K562 (cell line): ENCODE measurements at regions not wholly inside any gene's neighbourhood (a gene's known extent, or its start where the extent isn't known, plus 50 kb on each side); places are given as distances from the start of the nearest gene placed in this dataset.

Experiments
- ATAC-seq: fragments of 200-7000 bp; cut with Tn5 transposase; 3 replicates; pipeline ENCODE4 v1.9.1; 2020; ENCODE audit warnings: moderate library complexity
- BruUV-seq: library from RNA; stranded (reverse); fragments of 400-500 nt; replicated peaks from 2 replicates; lab custom pipeline; 2021; lab: Mats Ljungman, UMichigan
- CTCF ChIA-PET: fragments of 300-600 bp; formaldehyde crosslinking; extraction: SDS; loops from one replicate; lab custom pipeline; 2021; ENCODE audit warnings: low intra/inter-chr PET ratio; lab: Yijun Ruan, JAX
- POLR2A ChIA-PET: fragments of 300-600, 350-650 bp; sonication (Branson Sonifier 250); formaldehyde crosslinking; extraction: SDS; loops from one replicate; lab custom pipeline; 2021; ENCODE audit warnings: antibody characterized with exemption, inconsistent platforms; lab: Yijun Ruan, JAX
- DNase-seq, 4 experiments: peaks; one replicate each; pipeline versions ENCODE4 v3.0.0 to v3.0.0-alpha.2; 2011 to 2018; ENCODE audit warnings: low spot score in 3 of 4, mixed read lengths in 3 of 4; ENCODE audit errors: extremely low read depth in 1 of 4
- FAIRE-seq: peaks from 2 replicates; lab custom pipeline; 2011; peaks lifted over from hg19 to GRCh38; lab: Jason Lieb, UNC
- H2AFZ ChIP-seq: 2 replicates; pipeline ENCODE4 v1.6.0; 2011; ENCODE audit warnings: low read depth, low read length, control low read depth, inconsistent platforms
- H3K27ac ChIP-seq: fragments of 200-600 bp; 3 replicates; pipeline ENCODE4 v1.8.0; 2011; ENCODE audit warnings: low read depth, mild to moderate bottlenecking, control low read depth, inconsistent platforms, low read length, moderate library complexity, mixed read lengths; ENCODE audit errors: extremely low read depth
- H3K27me3 ChIP-seq, 2 experiments: fragments of 300-600 bp in 1 of 2; 2 replicates in 1 of 2; 3 replicates in 1 of 2; pipeline versions ENCODE4 v1.6.0 to v1.8.0; 2011; ENCODE audit warnings: inconsistent platforms in 2 of 2, low read length in 2 of 2, mild to moderate bottlenecking in 1 of 2, mixed read lengths in 1 of 2, moderate library complexity in 1 of 2; ENCODE audit not compliant: control insufficient read depth in 2 of 2, insufficient read depth in 2 of 2
- H3K36me3 ChIP-seq: fragments of 300-600 bp; 3 replicates; pipeline ENCODE4 v1.8.0; 2011; ENCODE audit warnings: mild to moderate bottlenecking, low read length, inconsistent platforms; ENCODE audit not compliant: control insufficient read depth, insufficient read depth
- H3K4me1 ChIP-seq, 2 experiments: fragments of 200-600 bp in 1 of 2; replicated peaks in 1 of 2; 2 replicates in 1 of 2; 3 replicates in 1 of 2; pipeline versions ENCODE4 v1.5.1 to v1.8.0; 2011; ENCODE audit warnings: inconsistent platforms in 2 of 2, low read length in 2 of 2, mild to moderate bottlenecking in 1 of 2, mixed read lengths in 1 of 2, moderate library complexity in 1 of 2; ENCODE audit not compliant: control insufficient read depth in 2 of 2, insufficient read depth in 2 of 2
- H3K4me2 ChIP-seq: 2 replicates; pipeline ENCODE4 v1.6.1; 2011; ENCODE audit warnings: low read length, control low read depth, inconsistent platforms, mixed read lengths; ENCODE audit not compliant: insufficient read depth
- H3K4me3 ChIP-seq: fragments of 200-600 bp; sonication (generic), shearing (Covaris generic); 2 replicates; pipeline ENCODE4 v1.5.1; 2016; ENCODE audit warnings: control low read depth, inconsistent platforms
- H3K79me2 ChIP-seq: fragments of 200-600 bp; 3 replicates; pipeline ENCODE4 v1.8.0; 2011; ENCODE audit warnings: low read length, inconsistent platforms; ENCODE audit not compliant: control insufficient read depth, insufficient read depth
- H3K9ac ChIP-seq, 2 experiments: 2 replicates each; pipeline versions ENCODE4 v1.6.0 to v1.6.1; 2011; ENCODE audit warnings: low read depth in 2 of 2, low read length in 2 of 2, control low read depth in 1 of 2, inconsistent platforms in 1 of 2, mild to moderate bottlenecking in 1 of 2, mixed read lengths in 1 of 2; ENCODE audit not compliant: insufficient read depth in 1 of 2
- H3K9me1 ChIP-seq: one replicate; pipeline ENCODE4 v1.6.0; 2011; ENCODE audit warnings: inconsistent platforms, mild to moderate bottlenecking, low read length, moderate library complexity; ENCODE audit not compliant: control insufficient read depth, insufficient read depth
- H3K9me3 ChIP-seq: replicated peaks from 2 replicates; pipeline ENCODE4 v1.5.1; 2011; ENCODE audit warnings: low read depth, low read length, inconsistent platforms; ENCODE audit not compliant: control insufficient read depth, insufficient read depth
- H4K20me1 ChIP-seq: replicated peaks from 2 replicates; pipeline ENCODE4 v1.6.1; 2011; ENCODE audit warnings: low read length, inconsistent platforms, mixed read lengths; ENCODE audit not compliant: control insufficient read depth, insufficient read depth
- CEBPG ChIP-seq, 3 experiments: fragments of 200-800 bp in 1 of 3; sonication (Bioruptor generic) in 1 of 3; sonication (generic) in 1 of 3; formaldehyde crosslinking in 1 of 3; IDR thresholded peaks in 2 of 3; conservative IDR thresholded peaks in 1 of 3; 2 replicates each; pipeline versions ENCODE4 v1.6.1 to v1.8.0; 2016 to 2022; ENCODE audit warnings: missing compliant biosample characterization in 2 of 3, missing genetic modification characterization in 2 of 3, mild to moderate bottlenecking in 1 of 3, missing genetic modification reagents in 1 of 3
- ETS2 ChIP-seq: IDR thresholded peaks from 2 replicates; pipeline ENCODE4 v1.6.1; 2016; ENCODE audit warnings: borderline replicate concordance, missing genetic modification characterization, mild to moderate bottlenecking, moderate library complexity, missing compliant biosample characterization; ENCODE audit not compliant: poor library complexity, severe bottlenecking
- GABPA ChIP-seq: fragments of 200-800 bp; sonication (Bioruptor generic); conservative IDR thresholded peaks from 2 replicates; pipeline ENCODE4 v1.6.1; 2016; ENCODE audit warnings: low read depth, missing genetic modification characterization, missing compliant biosample characterization
- HDAC6 ChIP-seq: IDR thresholded peaks from 2 replicates; pipeline ENCODE4 v1.6.1; 2012; ENCODE audit warnings: low read depth, mild to moderate bottlenecking, control low read depth, inconsistent platforms, low read length, moderate library complexity
- HES1 ChIP-seq: fragments of 450-650 bp; IDR thresholded peaks from 2 replicates; pipeline ENCODE4 v1.6.1; 2016; ENCODE audit warnings: low read depth, mild to moderate bottlenecking, moderate library complexity
- KLF1 ChIP-seq: fragments of 450-650 bp; IDR thresholded peaks from 2 replicates; pipeline ENCODE4 v1.6.1; 2016; ENCODE audit warnings: missing genetic modification characterization, missing compliant biosample characterization
- MTA1 ChIP-seq: fragments of 450-650 bp; IDR thresholded peaks from 2 replicates; pipeline ENCODE4 v1.6.1; 2017; ENCODE audit warnings: borderline replicate concordance
- POLR2AphosphoS2 ChIP-seq: IDR thresholded peaks from 2 replicates; pipeline ENCODE4 v1.6.1; 2012; ENCODE audit warnings: low read length, improper control_type of control experiment
- RFX5 ChIP-seq: IDR thresholded peaks from 2 replicates; pipeline ENCODE4 v1.6.1; 2011; ENCODE audit warnings: low read depth, mild to moderate bottlenecking, improper control_type of control experiment, low read length
- RUNX1 ChIP-seq: sonication (generic); IDR thresholded peaks from 2 replicates; pipeline ENCODE4 v1.6.1; 2016; ENCODE audit warnings: antibody characterized with exemption, low read depth
- SLC30A9 ChIP-seq: fragments of 250-450 bp; sonication (Bioruptor Pico); IDR thresholded peaks from 2 replicates; pipeline ENCODE4 v1.8.0; 2022; ENCODE audit warnings: mild to moderate bottlenecking, moderate library complexity
- SNRNP70 ChIP-seq: fragments of 200-400 bp; formaldehyde crosslinking; optimal IDR thresholded peaks from 2 replicates; pipeline ENCODE3; 2017; ENCODE audit warnings: low read depth, low read length
- U2AF2 ChIP-seq: fragments of 200-400 bp; formaldehyde crosslinking; optimal IDR thresholded peaks from 2 replicates; pipeline ENCODE3; 2017; ENCODE audit warnings: low read depth, mild to moderate bottlenecking, low read length
- ZNF507 ChIP-seq: conservative IDR thresholded peaks from 2 replicates; pipeline ENCODE4 v1.6.1; 2017; ENCODE audit warnings: missing genetic modification characterization, missing compliant biosample characterization
- WGBS: fragments of 100-300 bp; shearing (Covaris generic); methylation state at CpG from one replicate; pipeline ENCODE4 v1.1.6; 2016; ENCODE audit warnings: low coverage, mixed read lengths; ENCODE audit not compliant: insufficient coverage; ENCODE audit errors: missing lambda C conversion rate; 5-methylcytosine and 5-hydroxymethylcytosine counted together
- in situ Hi-C: fragments of 300-500 bp; cut with MboI; formaldehyde crosslinking; loops from 4 replicates; pipeline ENCODE4 v1.15.0; 2018; ENCODE audit warnings: inconsistent platforms, mixed read lengths
- intact Hi-C: fragments of 100-400 bp; cut with micrococcal nuclease; formaldehyde crosslinking; loops from 2 replicates; pipeline ENCODE4 v1.14.2; 2022
- TF ChIP-seq, protein P1 (sequence below): fragments of 450-650 bp; formaldehyde crosslinking; IDR thresholded peaks from 2 replicates; pipeline ENCODE4 v1.4.0; 2020; ENCODE audit warnings: mild to moderate bottlenecking, mixed read lengths

- POLR2A ChIA-PET: no interaction called here
- no TSS peak for BruUV-seq
- no peaks in the 10 kb centered on the region for H3K4me1 ChIP-seq
- no peaks in the 10 kb centered on the region for H3K27me3 ChIP-seq
- intact Hi-C loops (loop anchor here (5.0 to 10.0 kb wide), 2 partner anchors 317 to 689 kb away; no protein-coding TSS in a partner anchor), in situ Hi-C loops (no loop called here)
- ATAC-seq (no peak), DNase-seq (no peak)
- no peaks in the 10 kb centered on the region for H3K79me2 ChIP-seq
- no peaks in the 10 kb centered on the region for H4K20me1 ChIP-seq
- H3K4me3 ChIP-seq: no peak overlapping the region
- H3K9me3 ChIP-seq: no peaks in the 10 kb centered on the region
- CTCF ChIA-PET: no interaction called here
- 9% methylated on average over 1 of the region's 1 CpG for WGBS
- H2AFZ ChIP-seq: no peak overlapping the region
- TF ChIP-seq CEBPG (CRISPR knock-in tag; IDR thresholded peaks at IDR 0.05) (no peak), CEBPG (tag; conservative IDR thresholded peaks at IDR 0.05 in 1 of 2, IDR thresholded peaks at IDR 0.05 in 1 of 2) (0 out of 4 replicates have a peak, but pooled peaks of 1 of the 2 experiments have one; percentile 7), SNRNP70 (no peak), GABPA (no peak)
- TF ChIP-seq, all 486 proteins: peak for 1
- FAIRE-seq: no peak
- Histone ChIP-seq H3K27ac (no peak overlapping the region), H3K4me2 (no peak overlapping the region), H3K9ac (no peak overlapping the region), H3K36me3 (no peaks in the 10 kb centered on the region), H3K9me1 (no peaks in the 10 kb centered on the region)
These were observed 103.8 kb upstream of the AGR3 start for GRCh38 chr7:16985621-16986020.

DNA sequence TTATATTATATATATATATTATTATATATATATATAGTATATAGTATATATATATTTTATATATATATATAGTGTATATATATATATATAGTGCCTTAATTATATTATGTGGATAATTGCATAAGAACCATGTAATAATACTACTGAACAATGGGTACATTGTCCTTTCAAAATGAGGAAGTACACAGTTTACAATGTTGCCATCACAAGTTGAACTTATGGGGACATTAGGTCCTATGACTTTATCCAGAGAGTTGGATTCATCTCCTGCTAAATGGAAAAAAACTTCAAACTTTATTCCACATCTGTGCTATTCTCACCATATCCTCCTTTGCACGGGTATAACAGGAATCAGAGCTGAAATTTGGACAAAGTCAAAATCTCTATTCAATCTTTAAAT, 105.0 kb upstream of the AGR3 start:
- H3K4me3 ChIP-seq: no peak overlapping the region
- H4K20me1 ChIP-seq: no peaks in the 10 kb centered on the region
- no peak for DNase-seq
- WGBS: 0% methylated on average over 1 of the region's 1 CpG
- no peaks in the 10 kb centered on the region for H3K36me3 ChIP-seq
- no peak overlapping the region for H3K9ac ChIP-seq
- H3K27ac ChIP-seq: no peak overlapping the region
- in situ Hi-C loops (no loop called here), intact Hi-C loops (loop anchor here (5.0 to 10.0 kb wide), 2 partner anchors 316 to 688 kb away; no protein-coding TSS in a partner anchor)
- H3K9me3 ChIP-seq: no peaks in the 10 kb centered on the region
- ChIA-PET POLR2A (interaction anchor here (0.6 kb wide), 1 partner anchor 1214 kb away, joined by 3 read pairs; no protein-coding TSS in a partner anchor), CTCF (no interaction called here)
- no peak for ATAC-seq
- FAIRE-seq: no peak
- no peaks in the 10 kb centered on the region for H3K79me2 ChIP-seq
- no peak overlapping the region for H2AFZ ChIP-seq
- no peaks in the 10 kb centered on the region for H3K9me1 ChIP-seq
- no peaks in the 10 kb centered on the region for H3K4me1 ChIP-seq
- no TSS peak for BruUV-seq
- H3K27me3 ChIP-seq: no peaks in the 10 kb centered on the region
- H3K4me2 ChIP-seq: no peak overlapping the region
- TF ChIP-seq U2AF2 (no peak), MTA1 (no peak), ETS2 (tag) (no peak), ZNF507 (tag) (no peak), RFX5 (no peak), HDAC6 (no peak), RUNX1 (no peak), HES1 (no peak), POLR2AphosphoS2 (no peak), KLF1 (no peak), SLC30A9 (CRISPR knock-in tag) (no peak)
- TF ChIP-seq, protein P1, sequence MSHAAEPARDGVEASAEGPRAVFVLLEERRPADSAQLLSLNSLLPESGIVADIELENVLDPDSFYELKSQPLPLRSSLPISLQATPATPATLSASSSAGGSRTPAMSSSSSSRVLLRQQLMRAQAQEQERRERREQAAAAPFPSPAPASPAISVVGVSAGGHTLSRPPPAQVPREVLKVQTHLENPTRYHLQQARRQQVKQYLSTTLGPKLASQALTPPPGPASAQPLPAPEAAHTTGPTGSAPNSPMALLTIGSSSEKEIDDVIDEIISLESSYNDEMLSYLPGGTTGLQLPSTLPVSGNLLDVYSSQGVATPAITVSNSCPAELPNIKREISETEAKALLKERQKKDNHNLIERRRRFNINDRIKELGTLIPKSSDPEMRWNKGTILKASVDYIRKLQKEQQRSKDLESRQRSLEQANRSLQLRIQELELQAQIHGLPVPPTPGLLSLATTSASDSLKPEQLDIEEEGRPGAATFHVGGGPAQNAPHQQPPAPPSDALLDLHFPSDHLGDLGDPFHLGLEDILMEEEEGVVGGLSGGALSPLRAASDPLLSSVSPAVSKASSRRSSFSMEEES (CRISPR knock-in tag): no peak
